GM12875 (cell line): ENCODE measurements at regions not wholly inside any gene's neighbourhood (a gene's known extent, or its start where the extent isn't known, plus 50 kb on each side); places are given as distances from the start of the nearest gene placed in this dataset.

Experiments used
- H3K4me3 ChIP-seq: one replicate; pipeline ENCODE4 v1.5.1; 2011; ENCODE audit warnings: low read depth, low read length, control low read depth
- CTCF ChIP-seq: IDR thresholded peaks from 2 replicates; pipeline ENCODE4 v1.5.1; 2011; ENCODE audit warnings: low read depth, mild to moderate bottlenecking, control low read depth, inconsistent platforms, low read length, moderate library complexity, borderline replicate concordance; ENCODE audit not compliant: insufficient read depth

- no peak for TF ChIP-seq CTCF
- no peak overlapping the region for H3K4me3 ChIP-seq
These were observed 208.5 kb downstream of the GPR37 start for GRCh38 chr7:124557101-124557500.

DNA sequence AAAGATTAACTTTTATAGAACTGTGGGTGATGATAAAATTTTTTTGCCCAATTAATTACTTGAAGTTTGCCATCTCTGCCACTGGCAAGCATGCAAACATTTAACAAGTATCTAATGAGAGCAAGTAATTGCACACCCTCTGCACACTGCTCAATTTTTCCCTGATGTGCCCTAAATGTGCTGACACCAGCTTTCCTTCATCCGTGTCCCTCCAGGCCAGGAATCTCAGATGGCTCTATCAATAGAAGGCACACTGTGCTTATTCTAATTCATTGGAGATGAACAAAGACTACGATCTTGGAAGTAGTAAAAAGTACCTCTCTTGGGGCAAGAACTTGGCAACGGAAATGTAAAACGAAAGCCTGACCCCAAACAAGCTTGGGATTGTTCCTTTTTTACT lies 212.1 kb downstream of the GPR37 start:
- no peak for TF ChIP-seq CTCF
- no peak overlapping the region for H3K4me3 ChIP-seq

DNA sequence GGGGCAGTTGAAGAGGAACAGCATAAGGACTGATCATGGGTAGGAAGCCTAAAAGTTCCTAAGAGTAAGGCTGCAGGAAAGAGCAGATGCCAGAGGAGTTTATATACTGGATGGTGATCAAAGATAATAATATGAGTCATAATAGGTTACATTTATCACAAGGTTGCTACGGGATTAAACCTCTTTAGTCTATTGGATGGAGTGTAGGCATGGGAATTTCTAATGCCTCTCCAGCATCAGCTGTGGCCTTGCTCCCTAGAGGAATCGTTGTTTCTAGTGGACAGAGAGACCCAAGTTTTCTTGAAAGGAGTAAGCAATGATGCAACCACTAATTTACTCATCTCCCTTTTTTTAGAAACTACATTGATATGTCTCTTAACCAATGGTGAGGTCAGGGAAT lies 213.4 kb downstream of the GPR37 start:
- no peak overlapping the region for H3K4me3 ChIP-seq
- TF ChIP-seq CTCF, result no peak

DNA sequence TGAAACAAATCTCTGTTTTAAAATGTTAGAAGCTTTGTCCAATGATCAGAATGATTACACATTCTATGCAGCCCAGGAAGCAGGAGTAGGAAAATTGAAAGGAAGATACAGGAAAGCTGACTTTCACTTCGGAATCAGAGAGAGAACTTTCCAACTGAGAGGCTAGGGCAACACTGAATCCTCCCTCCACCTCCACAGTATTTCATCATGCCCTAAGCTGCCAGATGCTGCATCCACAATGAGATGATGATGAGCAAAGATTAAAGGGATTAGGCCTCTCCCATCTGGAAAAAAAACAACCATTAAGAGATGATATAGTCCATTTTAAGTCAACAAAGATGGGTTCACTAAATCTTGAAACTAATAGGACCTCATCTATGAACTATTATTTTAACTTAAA lies 215.6 kb downstream of the GPR37 start:
- H3K4me3 ChIP-seq, result no peak overlapping the region
- no peak for TF ChIP-seq CTCF

GRCh38 chr7:124542476-124542875 lies 223.1 kb downstream of the GPR37 start:
- H3K4me3 ChIP-seq, result no peak overlapping the region
- no peak for TF ChIP-seq CTCF

DNA sequence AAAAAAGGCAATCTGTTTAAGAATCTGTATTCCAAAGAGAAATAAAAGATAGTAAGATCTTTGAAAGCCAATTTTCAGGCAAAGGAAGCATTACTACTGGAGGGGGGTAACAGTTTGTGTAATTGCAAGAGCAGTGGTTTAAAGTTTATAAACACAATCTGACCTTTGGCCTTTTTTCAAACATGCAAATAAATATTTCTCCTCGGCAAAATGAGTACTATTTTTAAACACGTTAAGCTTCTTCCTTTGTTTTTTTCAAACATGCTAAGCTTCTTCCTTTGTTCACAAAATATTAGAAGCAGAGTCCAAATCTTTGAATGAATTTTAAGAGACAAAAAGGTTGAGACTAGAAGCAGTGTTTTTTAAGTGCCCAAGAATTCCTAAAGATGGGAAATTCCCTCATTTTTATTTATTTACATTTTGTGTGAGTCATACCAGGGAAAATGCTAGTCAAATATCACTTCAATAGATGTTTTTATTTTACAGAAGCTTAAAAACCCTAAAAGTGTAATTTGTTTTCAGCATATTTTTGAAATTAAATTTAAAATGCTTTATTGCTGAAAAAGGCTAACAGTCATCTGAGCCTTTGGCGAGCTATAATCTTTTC lies 229.3 kb downstream of the GPR37 start:
- no peak overlapping the region for H3K4me3 ChIP-seq
- TF ChIP-seq CTCF, result no peak

DNA sequence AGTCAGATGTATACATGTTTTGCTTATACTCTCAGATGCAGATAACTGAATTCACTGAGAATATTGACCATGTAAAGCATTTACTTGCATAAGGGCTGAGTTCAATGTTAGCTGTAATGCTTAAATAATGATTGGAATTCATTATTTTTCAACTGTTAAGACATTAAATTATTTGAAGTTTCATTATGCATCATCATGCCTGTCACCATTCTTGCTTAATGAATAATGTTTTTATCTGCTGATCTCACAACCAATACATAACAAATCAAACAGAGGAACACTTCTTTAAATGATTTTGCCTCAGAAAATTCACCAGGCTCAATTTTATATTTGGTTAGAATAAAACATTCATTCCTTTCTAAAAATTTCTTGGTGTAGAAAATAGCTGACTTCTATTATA lies 233.4 kb downstream of the GPR37 start:
- no peak for TF ChIP-seq CTCF
- H3K4me3 ChIP-seq, result no peak overlapping the region
